ENCODE measurements at regions not wholly inside any gene's neighbourhood (a gene's known extent, or its start where the extent isn't known, plus 50 kb on each side); places are given as distances from the start of the nearest gene placed in this dataset.
"Not testable (repeated sequence)": the region's sequence is repeated elsewhere in the genome, so short reads cannot be mapped to it uniquely, and the experiment has no call there.

DNA sequence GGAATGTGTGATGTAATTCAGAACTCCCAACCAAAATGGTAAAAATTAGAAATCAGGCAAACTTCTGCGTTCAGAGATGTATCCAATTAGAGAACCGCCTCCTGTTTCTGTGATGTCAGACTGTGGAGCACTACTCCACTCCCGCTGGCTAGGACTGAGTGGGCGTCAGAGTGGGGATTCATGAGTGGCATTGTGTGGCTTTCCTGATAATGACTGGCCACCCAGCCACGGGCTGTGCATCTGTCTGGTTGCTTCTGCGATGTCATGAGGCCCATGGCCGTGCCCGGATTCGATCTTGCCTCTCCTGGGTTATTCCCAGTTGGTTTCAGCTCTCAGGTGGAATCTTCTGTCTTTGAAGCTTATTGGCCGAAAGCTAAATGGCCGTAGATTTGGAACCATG, 87.1 kb upstream of the KCNA1 start:
- no peak for DNase-seq

DNA sequence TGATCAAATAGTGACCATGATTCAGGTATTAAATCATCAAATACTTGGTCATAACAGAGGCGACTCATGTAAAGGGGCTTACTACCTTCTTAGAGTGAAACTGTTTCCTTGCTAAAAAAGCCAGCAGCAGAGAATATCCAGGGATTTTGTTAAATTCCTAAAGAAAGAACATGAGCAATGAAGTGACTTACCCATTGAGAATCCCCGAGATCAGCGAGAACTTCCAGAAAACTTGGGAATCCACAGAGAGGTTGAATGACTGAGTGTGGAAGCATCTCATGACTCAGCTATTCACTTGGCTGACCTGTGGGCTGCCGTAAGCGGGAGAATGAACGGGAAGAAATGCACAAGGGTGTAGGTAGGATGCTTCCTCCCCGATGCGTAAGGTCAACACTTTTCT, 85.3 kb upstream of the KCNA1 start:
- DNase-seq: no peak

DNA sequence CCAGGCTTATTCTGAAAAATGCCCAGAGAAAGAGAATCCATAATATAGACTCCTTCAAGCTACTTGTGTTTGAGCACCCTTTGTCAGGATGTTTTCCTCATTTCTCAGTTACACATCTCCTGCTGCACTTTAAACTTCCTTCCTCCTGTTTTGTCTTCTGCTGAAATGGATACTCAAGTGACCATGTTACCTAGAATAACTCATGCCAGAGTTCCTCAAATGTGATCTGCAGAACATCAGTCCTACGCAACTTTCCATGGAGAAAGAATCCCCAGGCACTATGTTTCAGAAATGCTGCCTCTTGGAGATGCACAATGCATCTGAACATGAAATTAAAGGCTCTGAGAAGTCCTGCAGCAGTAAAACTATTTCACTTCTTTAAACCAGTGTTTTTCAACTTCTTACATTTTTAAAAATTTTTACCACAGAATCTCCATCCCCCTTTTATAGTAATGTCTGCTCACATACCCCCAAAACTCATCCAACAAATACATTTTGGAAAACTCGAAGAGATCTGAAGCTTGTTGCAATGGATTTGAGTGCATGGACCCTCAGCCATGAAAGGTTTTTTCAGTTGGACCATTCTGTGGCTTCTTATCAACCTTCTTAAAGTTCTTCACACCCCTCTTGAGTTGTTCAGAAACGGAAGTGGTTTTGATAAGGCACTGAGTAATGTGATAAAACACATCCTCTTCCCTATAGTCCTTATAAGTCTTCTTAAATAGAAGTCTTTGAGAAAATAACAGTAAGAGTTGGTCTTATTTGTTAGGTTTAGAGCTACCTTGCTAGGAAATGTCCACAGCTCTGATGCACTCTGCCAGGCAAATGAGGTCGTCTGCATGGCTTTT, 84.5 kb upstream of the KCNA1 start:
- no peak for DNase-seq

DNA sequence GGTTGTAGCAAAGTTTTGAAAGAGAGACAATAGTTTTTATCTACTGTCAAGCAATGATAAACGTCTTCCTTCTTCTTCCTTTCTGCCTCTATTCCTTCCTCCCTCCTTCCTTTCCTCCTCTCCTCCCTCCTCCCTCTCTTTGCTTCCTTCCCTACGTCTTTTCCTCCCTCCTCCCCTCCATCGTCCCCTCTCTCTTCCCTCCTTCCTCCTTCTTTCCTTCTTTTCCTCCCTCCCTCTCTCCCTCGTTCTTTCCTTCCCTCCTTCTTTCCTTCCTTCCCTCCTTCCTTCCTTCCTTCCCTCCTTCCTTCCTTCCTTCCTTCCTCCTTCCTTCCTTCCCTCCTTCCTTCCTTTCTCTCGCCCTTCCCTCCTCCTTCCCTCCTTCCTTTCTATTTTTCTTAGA, 82.8 kb upstream of the KCNA1 start:
- no peak for DNase-seq

DNA sequence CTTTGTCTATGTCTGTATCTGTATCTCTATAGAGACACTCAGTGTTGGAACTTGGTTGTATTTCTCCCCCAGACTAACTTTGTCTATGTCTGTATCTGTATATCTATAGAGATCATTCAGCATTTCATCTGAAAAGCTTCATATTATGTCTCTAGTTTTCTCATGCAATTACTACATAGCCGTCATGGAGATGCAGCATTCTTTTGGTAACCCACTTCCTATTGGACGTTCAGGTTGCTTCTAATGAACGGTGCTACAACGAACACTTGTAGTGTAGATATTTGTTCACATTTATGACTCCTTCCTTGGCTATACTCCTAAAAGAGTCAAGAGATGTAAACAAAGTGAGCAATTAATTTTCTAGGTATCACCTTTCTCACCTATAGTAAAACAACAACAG, 81.5 kb upstream of the KCNA1 start:
- DNase-seq: no peak

DNA sequence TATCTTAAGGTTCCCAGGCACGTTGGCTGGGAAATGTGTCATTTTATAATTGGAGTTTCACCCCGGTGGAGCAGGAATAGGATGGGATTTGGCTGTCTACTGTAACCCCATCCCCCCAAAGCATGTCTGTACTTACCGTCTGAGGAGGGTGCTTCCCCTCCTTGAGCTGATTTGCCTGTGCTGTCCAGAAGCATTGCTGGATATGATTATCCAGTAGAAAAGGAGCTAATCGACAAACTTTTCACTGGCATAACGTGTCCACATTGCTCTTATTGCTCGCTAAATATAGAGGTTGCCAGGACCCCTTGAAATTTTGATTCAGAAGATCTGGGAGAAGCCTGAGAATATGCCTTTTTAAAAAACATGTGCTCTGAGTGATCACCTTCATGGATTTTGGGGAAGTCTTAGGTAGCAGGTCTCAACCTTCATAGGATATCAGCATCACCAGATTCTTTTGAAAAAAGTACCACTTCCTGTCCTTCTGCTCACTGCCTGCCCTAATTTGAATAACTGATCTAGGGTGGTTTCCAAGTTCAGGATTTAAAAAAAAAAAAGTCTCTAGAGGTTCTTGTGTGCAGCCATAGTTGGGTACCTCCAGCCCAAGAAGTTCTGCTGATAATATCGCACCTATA, 80.4 kb upstream of the KCNA1 start:
- DNase-seq: no peak

GRCh38 chr12:4829793-4830162, 79.9 kb upstream of the KCNA1 start:
- peak; percentile 27 for DNase-seq

GRCh38 chr12:4830556-4831210, 79.0 kb upstream of the KCNA1 start:
- DNase-seq: no peak

GRCh38 chr12:4833053-4833452, 76.7 kb upstream of the KCNA1 start:
- no peak for DNase-seq

GRCh38 chr12:4833524-4833923, 76.2 kb upstream of the KCNA1 start:
- no peak for DNase-seq

DNA sequence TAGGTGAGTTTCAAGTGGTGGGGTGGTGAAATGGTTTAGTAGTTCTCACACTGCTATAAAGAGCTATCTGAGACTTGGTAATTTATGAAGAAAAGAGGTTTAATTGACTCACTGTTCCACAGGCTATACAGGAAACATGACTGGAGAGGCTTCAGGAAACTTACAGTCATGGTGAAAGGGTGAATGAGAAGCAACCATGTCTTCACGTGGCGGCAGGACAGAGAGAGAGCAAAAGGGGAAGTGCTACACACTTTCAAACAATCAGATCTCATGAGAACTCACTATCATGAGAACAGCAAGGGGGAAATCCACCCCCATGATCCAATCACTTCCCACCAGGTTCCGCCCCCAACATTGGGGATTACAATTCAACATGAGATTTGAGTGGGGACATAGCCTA, 67.3 kb upstream of the KCNA1 start:
- not testable (repeated sequence) for DNase-seq

GRCh38 chr12:4843907-4844306, 65.8 kb upstream of the KCNA1 start:
- DNase-seq: no peak

DNA sequence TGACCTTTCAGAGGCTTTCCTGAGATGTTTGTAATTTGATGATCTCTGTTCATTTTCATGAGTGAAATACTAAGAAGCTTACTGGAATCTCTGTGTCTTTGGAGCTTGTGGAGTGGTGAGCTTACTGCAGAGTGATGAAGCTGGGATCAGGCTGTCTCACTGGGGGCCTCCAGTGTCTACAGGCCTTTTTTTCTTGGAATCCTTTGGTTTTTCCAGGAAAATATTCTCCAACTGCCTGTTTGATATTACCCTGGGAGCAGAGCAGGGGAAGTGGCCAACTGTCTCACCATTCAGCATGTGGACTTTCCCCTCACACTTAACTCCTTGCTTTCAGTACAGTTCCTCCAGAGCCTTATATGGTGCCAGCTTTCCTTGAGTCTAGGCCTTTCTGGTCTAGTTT, 62.0 kb upstream of the KCNA1 start:
- DNase-seq: no peak

GRCh38 chr12:4849115-4849541, 60.6 kb upstream of the KCNA1 start:
- DNase-seq: peak; percentile 35

- DNase-seq: no peak
Observed at GRCh38 chr12:4849795-4850345, 59.8 kb upstream of the KCNA1 start.

GRCh38 chr12:4850857-4851380, 58.8 kb upstream of the KCNA1 start:
- no peak for DNase-seq

DNA sequence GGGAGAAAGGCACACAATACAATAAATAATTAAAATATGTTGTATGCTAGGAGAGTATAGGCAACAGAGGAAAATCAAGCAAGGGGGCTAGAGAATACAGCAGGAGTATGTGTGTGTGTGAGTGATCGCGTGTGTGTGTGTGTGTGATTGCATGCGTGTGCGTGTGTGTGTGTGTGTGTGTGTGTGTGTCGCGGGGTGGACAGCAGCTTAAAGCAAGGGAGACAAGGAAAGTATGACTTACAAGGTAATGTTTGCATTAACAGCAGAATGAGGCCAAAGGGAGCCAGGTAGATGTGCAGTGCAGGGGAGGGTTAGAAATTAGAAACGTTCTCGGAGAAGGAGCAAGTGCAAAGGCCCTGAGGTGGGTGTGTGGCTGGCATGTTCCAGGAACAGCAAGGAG, 57.4 kb upstream of the KCNA1 start:
- DNase-seq: no peak

DNA sequence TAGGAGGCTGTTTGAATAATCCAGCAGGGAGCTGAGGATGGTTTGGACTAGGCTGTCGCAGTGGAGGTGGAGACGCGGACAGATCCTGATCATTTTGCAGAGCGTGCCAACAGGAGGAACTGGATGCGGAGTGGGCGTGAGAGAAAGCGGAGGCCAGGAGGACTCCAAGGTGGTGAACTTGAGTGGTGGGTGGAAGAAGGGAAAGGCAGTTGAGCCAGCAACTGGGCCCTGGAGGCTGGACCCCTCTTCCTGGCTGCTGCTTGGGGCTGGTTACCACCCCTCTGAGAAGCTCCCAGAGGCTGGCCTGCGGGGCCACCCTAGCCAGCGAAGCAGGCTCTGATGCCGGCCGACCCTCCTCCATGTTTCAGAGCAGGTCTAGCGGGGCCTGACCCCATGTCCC, 56.8 kb upstream of the KCNA1 start:
- DNase-seq: no peak

DNA sequence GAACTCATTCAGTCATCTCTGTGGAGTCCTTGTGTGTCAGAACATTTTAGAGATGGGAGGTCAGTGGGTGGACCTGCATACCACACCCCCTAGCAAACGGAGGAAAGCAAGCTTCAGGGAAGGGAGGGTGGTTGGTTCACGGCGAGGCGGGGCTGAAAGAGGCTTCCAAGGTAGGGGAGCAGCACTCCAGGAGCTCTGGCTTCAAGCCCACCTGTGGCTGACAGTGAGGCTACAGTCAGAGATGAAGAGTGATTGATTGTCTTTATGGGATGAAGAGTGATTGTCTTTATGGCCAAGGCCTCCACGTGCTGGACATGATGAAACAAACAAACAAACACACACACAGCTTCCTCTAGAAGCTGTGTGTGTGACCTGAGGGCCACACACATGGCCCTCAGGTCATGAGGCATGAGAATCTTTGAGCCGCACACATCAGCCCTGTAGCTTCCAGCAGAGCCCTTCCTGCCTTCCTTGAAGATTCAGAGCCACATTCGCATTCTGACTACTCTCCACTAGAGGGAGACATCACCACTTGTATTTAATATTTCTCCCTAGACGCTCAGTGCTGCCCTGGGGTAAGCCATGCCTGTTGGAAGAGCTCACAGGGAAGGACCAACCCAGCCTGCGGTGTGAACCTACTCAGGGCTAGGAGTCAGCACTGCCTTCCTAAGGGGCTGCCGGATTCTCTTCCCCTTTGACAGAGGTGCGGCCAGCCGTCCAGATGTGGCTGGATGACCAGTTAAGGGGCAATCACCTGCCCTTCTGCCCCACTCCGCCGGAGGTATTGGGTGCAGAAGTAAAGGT, 54.4 kb upstream of the KCNA1 start:
- peak; percentile 91 for DNase-seq

DNA sequence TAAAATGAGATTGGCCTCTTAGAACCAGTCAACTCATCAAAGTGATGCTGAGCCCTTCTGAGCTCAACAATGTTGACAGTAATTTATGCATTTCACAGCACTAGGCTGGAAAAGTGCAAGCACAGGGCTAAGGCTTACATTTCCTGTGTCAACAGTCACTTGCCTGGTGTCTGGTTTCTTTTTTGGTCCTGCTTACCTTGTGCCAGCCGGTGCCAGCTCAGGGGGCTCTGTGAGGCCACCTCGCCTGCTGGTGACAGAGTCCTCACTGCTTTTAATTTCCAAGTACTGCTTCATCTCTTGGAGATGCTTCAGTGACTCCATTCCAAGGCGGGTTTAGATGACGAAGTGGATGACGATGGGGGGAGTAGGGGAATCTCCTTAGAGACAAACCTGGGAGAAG, 53.1 kb upstream of the KCNA1 start:
- no peak for DNase-seq

DNA sequence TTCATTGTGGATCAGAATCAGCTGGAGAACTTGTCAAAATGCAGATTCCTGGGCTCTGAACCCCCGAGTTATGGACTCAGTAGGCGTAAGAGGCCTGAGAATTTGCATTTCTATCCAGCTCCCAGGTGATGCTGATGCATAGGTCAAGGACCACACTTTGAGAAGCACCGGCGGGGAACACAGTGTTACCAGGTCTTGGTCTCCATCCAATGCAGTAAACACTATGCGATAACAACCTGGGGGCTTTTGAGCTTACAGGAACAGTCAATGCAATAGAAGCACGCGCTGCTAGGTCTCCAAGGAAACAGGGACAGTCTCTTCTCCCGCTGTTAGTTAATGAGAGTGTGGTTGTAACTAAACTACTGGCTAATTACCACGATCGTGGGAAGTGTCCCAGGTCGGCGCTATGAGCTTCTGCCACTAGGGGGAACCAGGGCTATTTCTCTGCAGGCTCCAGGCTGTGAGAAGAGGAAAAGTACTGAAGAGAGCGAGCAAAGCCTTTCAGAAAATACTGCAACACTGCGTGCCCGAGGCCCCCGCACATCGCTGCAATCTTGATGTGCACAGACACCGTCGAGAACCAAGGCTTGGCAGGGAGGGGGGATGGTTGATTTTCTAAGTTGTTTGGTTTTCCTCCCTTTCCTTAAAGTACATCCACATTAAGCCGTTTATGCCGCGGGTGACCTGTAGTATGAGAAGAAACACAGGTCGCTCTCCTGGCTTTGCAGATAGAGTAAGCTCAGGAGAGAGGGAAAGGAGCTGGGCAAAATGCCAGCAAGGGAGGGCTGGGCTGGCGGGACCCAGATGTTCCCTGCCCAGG, 52.0 kb upstream of the KCNA1 start:
- DNase-seq: peak; percentile 78

- peak; percentile 22 for DNase-seq
Observed at GRCh38 chr12:4858386-4858785, 51.3 kb upstream of the KCNA1 start.

All from NCI-H2107 (cell line).